ACC112 (cell line): ENCODE measurements at regions not wholly inside any gene's neighbourhood (a gene's known extent, or its start where the extent isn't known, plus 50 kb on each side); places are given as distances from the start of the nearest gene placed in this dataset.

Source experiments
- H2AFZ ChIP-seq: fragments of 200-600 bp; sonication (generic); one replicate; pipeline ENCODE4 v1.6.0; 2017; ENCODE audit warnings: antibody characterized with exemption, low read length; ENCODE audit not compliant: unreplicated experiment
- H3K27ac ChIP-seq: fragments of 200-600 bp; sonication (generic); 2 replicates; pipeline ENCODE4 v1.5.1; 2014; ENCODE audit warnings: low read depth, mild to moderate bottlenecking, antibody characterized with exemption, low read length, moderate library complexity
- H3K27me3 ChIP-seq: fragments of 200-600 bp; sonication (generic); 2 replicates; pipeline ENCODE4 v1.6.1; 2014; ENCODE audit warnings: mild to moderate bottlenecking, antibody characterized with exemption, low read length, moderate library complexity, mixed read lengths; ENCODE audit not compliant: insufficient read depth
- H3K36me3 ChIP-seq: fragments of 200-600 bp; sonication (generic); 2 replicates; pipeline ENCODE4 v1.6.1; 2016; ENCODE audit warnings: mild to moderate bottlenecking, antibody characterized with exemption, low read length, moderate library complexity, mixed read lengths; ENCODE audit not compliant: insufficient read depth
- H3K4me1 ChIP-seq: fragments of 200-600 bp; sonication (generic); one replicate; pipeline ENCODE4 v1.6.1; 2016; ENCODE audit warnings: low read length, mixed read lengths; ENCODE audit not compliant: insufficient read depth, unreplicated experiment, control insufficient read depth
- H3K4me3 ChIP-seq: fragments of 200-600 bp; sonication (generic); 2 replicates; pipeline ENCODE4 v1.5.1; 2014; ENCODE audit warnings: mild to moderate bottlenecking, low read depth, low read length
- H3K79me2 ChIP-seq: fragments of 200-600 bp; sonication (generic); one replicate; pipeline ENCODE4 v1.6.0; 2016; ENCODE audit warnings: low read length; ENCODE audit not compliant: control insufficient read depth, unreplicated experiment, insufficient read depth

GRCh38 chr6:137951064-137951597 is 84.1 kb downstream of the TNFAIP3 start:
- no peak overlapping the region for H3K27ac ChIP-seq
- no peak overlapping the region for H3K4me3 ChIP-seq
- no peaks in the 10 kb centered on the region for H3K27me3 ChIP-seq
- no peaks in the 10 kb centered on the region for H3K79me2 ChIP-seq
- no peaks in the 10 kb centered on the region for H3K36me3 ChIP-seq
- no peaks in the 10 kb centered on the region for H3K4me1 ChIP-seq
- no peak overlapping the region for H2AFZ ChIP-seq

- H3K27me3 ChIP-seq = no peaks in the 10 kb centered on the region
- no peaks in the 10 kb centered on the region for H3K36me3 ChIP-seq
- H3K4me1 ChIP-seq = peaks cover 2% of the 10 kb centered on the region
- no peak overlapping the region for H3K27ac ChIP-seq
- no peak overlapping the region for H3K4me3 ChIP-seq
- H3K79me2 ChIP-seq = no peaks in the 10 kb centered on the region
- no peak overlapping the region for H2AFZ ChIP-seq
These were observed 85.2 kb downstream of the TNFAIP3 start for GRCh38 chr6:137952247-137952646.

- no peak overlapping the region for H2AFZ ChIP-seq
- H3K4me1 ChIP-seq = peaks cover 10% of the 10 kb centered on the region
- no peaks in the 10 kb centered on the region for H3K36me3 ChIP-seq
- H3K27me3 ChIP-seq = no peaks in the 10 kb centered on the region
- no peak overlapping the region for H3K27ac ChIP-seq
- no peak overlapping the region for H3K4me3 ChIP-seq
- no peaks in the 10 kb centered on the region for H3K79me2 ChIP-seq
These were observed 86.7 kb downstream of the TNFAIP3 start for GRCh38 chr6:137953761-137954160.

- H3K27me3 ChIP-seq = no peaks in the 10 kb centered on the region
- no peaks in the 10 kb centered on the region for H3K36me3 ChIP-seq
- H2AFZ ChIP-seq = no peak overlapping the region
- no peaks in the 10 kb centered on the region for H3K79me2 ChIP-seq
- H3K4me1 ChIP-seq = peaks cover 10% of the 10 kb centered on the region
- no peak overlapping the region for H3K27ac ChIP-seq
- no peak overlapping the region for H3K4me3 ChIP-seq
These were observed 87.2 kb downstream of the TNFAIP3 start for GRCh38 chr6:137954253-137954652.

- no peak overlapping the region for H3K27ac ChIP-seq
- peaks cover 10% of the 10 kb centered on the region for H3K4me1 ChIP-seq
- no peak overlapping the region for H2AFZ ChIP-seq
- H3K79me2 ChIP-seq = no peaks in the 10 kb centered on the region
- H3K36me3 ChIP-seq = no peaks in the 10 kb centered on the region
- H3K27me3 ChIP-seq = no peaks in the 10 kb centered on the region
- no peak overlapping the region for H3K4me3 ChIP-seq
These were observed 89.0 kb downstream of the TNFAIP3 start for GRCh38 chr6:137956098-137956488.

GRCh38 chr6:137957471-137957870 is 90.4 kb downstream of the TNFAIP3 start:
- H3K79me2 ChIP-seq = no peaks in the 10 kb centered on the region
- H3K27me3 ChIP-seq = no peaks in the 10 kb centered on the region
- peak overlapping the region; percentile 81 for H2AFZ ChIP-seq
- H3K4me1 ChIP-seq = peaks cover 10% of the 10 kb centered on the region
- 0 out of 2 replicates have a peak overlapping the region, but pooled peaks have one; percentile 11 for H3K4me3 ChIP-seq
- H3K27ac ChIP-seq = no peak overlapping the region
- no peaks in the 10 kb centered on the region for H3K36me3 ChIP-seq

- Histone ChIP-seq H3K79me2 (no peaks in the 10 kb centered on the region), H2AFZ (no peak overlapping the region), H3K4me1 (peaks cover 10% of the 10 kb centered on the region), H3K4me3 (no peak overlapping the region), H3K27me3 (no peaks in the 10 kb centered on the region), H3K36me3 (no peaks in the 10 kb centered on the region), H3K27ac (no peak overlapping the region)
These were observed 91.9 kb downstream of the TNFAIP3 start for GRCh38 chr6:137958811-137959565.

GRCh38 chr6:137962725-137963124 is 95.7 kb downstream of the TNFAIP3 start:
- peaks cover 3% of the 10 kb centered on the region for H3K4me1 ChIP-seq
- no peak overlapping the region for H3K27ac ChIP-seq
- no peaks in the 10 kb centered on the region for H3K79me2 ChIP-seq
- H2AFZ ChIP-seq = no peak overlapping the region
- no peaks in the 10 kb centered on the region for H3K27me3 ChIP-seq
- no peak overlapping the region for H3K4me3 ChIP-seq
- no peaks in the 10 kb centered on the region for H3K36me3 ChIP-seq

- H3K27me3 ChIP-seq = no peaks in the 10 kb centered on the region
- no peaks in the 10 kb centered on the region for H3K79me2 ChIP-seq
- H3K4me3 ChIP-seq = no peak overlapping the region
- no peaks in the 10 kb centered on the region for H3K36me3 ChIP-seq
- H3K27ac ChIP-seq = no peak overlapping the region
- no peak overlapping the region for H2AFZ ChIP-seq
- peaks cover 7% of the 10 kb centered on the region for H3K4me1 ChIP-seq
These were observed 97.8 kb downstream of the TNFAIP3 start for GRCh38 chr6:137964876-137965275.

- H2AFZ ChIP-seq = no peak overlapping the region
- H3K4me1 ChIP-seq = peaks cover 11% of the 10 kb centered on the region
- H3K79me2 ChIP-seq = no peaks in the 10 kb centered on the region
- no peaks in the 10 kb centered on the region for H3K27me3 ChIP-seq
- no peak overlapping the region for H3K27ac ChIP-seq
- H3K36me3 ChIP-seq = no peaks in the 10 kb centered on the region
- no peak overlapping the region for H3K4me3 ChIP-seq
These were observed 100.8 kb downstream of the TNFAIP3 start for GRCh38 chr6:137967689-137968454.

GRCh38 chr6:137968455-137968804 is 101.4 kb downstream of the TNFAIP3 start:
- Histone ChIP-seq H3K27me3 (no peaks in the 10 kb centered on the region), H3K27ac (no peak overlapping the region), H3K36me3 (no peaks in the 10 kb centered on the region), H3K4me1 (peaks cover 17% of the 10 kb centered on the region), H3K79me2 (no peaks in the 10 kb centered on the region), H3K4me3 (no peak overlapping the region), H2AFZ (no peak overlapping the region)
